NT2/D1 (cell line): ENCODE measurements at regions not wholly inside any gene's neighbourhood (a gene's known extent, or its start where the extent isn't known, plus 50 kb on each side); places are given as distances from the start of the nearest gene placed in this dataset.

ENCODE experiments used
- DNase-seq: peaks from one replicate; pipeline ENCODE4 v3.0.0-alpha.2; 2011; ENCODE audit warnings: low read depth, low spot score
- H3K27me3 ChIP-seq: 2 replicates; pipeline ENCODE4 v1.6.0; 2011; ENCODE audit warnings: mild to moderate bottlenecking; ENCODE audit not compliant: insufficient read length, insufficient read depth
- H3K36me3 ChIP-seq: 2 replicates; pipeline ENCODE4 v1.6.1; 2011; ENCODE audit warnings: mild to moderate bottlenecking, low read length, mixed read lengths; ENCODE audit not compliant: insufficient read depth, insufficient read length
- H3K4me1 ChIP-seq: 2 replicates; pipeline ENCODE4 v1.5.1; 2011; ENCODE audit not compliant: insufficient read depth, insufficient read length
- H3K4me3 ChIP-seq: 2 replicates; pipeline ENCODE4 v1.5.1; 2011; ENCODE audit warnings: low read depth; ENCODE audit not compliant: insufficient read length
- H3K9ac ChIP-seq: 2 replicates; pipeline ENCODE4 v1.6.0; 2011; ENCODE audit warnings: low read depth; ENCODE audit not compliant: insufficient read length
- H3K9me3 ChIP-seq: 2 replicates; pipeline ENCODE4 v1.5.1; 2011; ENCODE audit warnings: mild to moderate bottlenecking, low read length; ENCODE audit not compliant: insufficient read depth
- SUZ12 ChIP-seq: IDR thresholded peaks from 2 replicates; pipeline ENCODE4 v1.6.1; 2011; ENCODE audit not compliant: insufficient read length, insufficient read depth; ENCODE audit errors: extremely low read depth
- YY1 ChIP-seq: IDR thresholded peaks from 2 replicates; pipeline ENCODE4 v1.6.1; 2011; ENCODE audit not compliant: insufficient read length, insufficient read depth
- ZNF274 ChIP-seq: IDR thresholded peaks from 2 replicates; pipeline ENCODE4 v1.6.1; 2011; ENCODE audit warnings: mild to moderate bottlenecking, low read depth, low read length

GRCh38 chr4:151822331-151822730 is 61.5 kb upstream of the GATB start:
- Histone ChIP-seq H3K36me3 (no peaks in the 10 kb centered on the region), H3K27me3 (no peaks in the 10 kb centered on the region), H3K9me3 (peaks cover 5% of the 10 kb centered on the region), H3K4me3 (no peak overlapping the region), H3K4me1 (no peaks in the 10 kb centered on the region), H3K9ac (no peak overlapping the region)
- DNase-seq: no peak
- TF ChIP-seq YY1 (no peak), ZNF274 (no peak), SUZ12 (no peak)

- TF ChIP-seq ZNF274 (no peak), SUZ12 (no peak), YY1 (no peak)
- Histone ChIP-seq H3K27me3 (no peaks in the 10 kb centered on the region), H3K9me3 (no peaks in the 10 kb centered on the region), H3K4me3 (no peak overlapping the region), H3K4me1 (no peaks in the 10 kb centered on the region), H3K36me3 (no peaks in the 10 kb centered on the region), H3K9ac (no peak overlapping the region)
- DNase-seq: no peak
Measured at GRCh38 chr4:151820004-151820403, 59.2 kb upstream of the GATB start.

- no peak overlapping the region for H3K9ac ChIP-seq
- H3K36me3 ChIP-seq: no peaks in the 10 kb centered on the region
- H3K4me3 ChIP-seq: no peak overlapping the region
- no peaks in the 10 kb centered on the region for H3K4me1 ChIP-seq
- no peak for DNase-seq
- no peaks in the 10 kb centered on the region for H3K27me3 ChIP-seq
- peaks cover 8% of the 10 kb centered on the region; the same call in 1 of the 2 replicates for H3K9me3 ChIP-seq
- TF ChIP-seq SUZ12: no peak
- no peak for TF ChIP-seq ZNF274
- no peak for TF ChIP-seq YY1
Measured at GRCh38 chr4:151811403-151811802, 50.6 kb upstream of the GATB start.
